ENCODE measurements at regions not wholly inside any gene's neighbourhood (a gene's known extent, or its start where the extent isn't known, plus 50 kb on each side); places are given as distances from the start of the nearest gene placed in this dataset.

GRCh38 chr2:160576054-160576499, 82.5 kb upstream of the RBMS1 start:
- TF ChIP-seq CEBPB (IDR thresholded peaks at IDR 0.05): no peak
- no peak for TF ChIP-seq EP300 (IDR thresholded peaks at IDR 0.05; ENCODE audit: borderline replicate concordance)
- no peak for TF ChIP-seq TEAD4 (IDR thresholded peaks at IDR 0.05)

GRCh38 chr2:160581035-160581434, 87.4 kb upstream of the RBMS1 start:
- no peak for TF ChIP-seq EGR1 (IDR thresholded peaks at IDR 0.05)
- TF ChIP-seq TCF12 (IDR thresholded peaks at IDR 0.05; ENCODE audit: low read depth): no peak
- no peak for TF ChIP-seq CREB1 (IDR thresholded peaks at IDR 0.05; ENCODE audit: low read depth)
- TF ChIP-seq EP300 (IDR thresholded peaks at IDR 0.05; ENCODE audit: borderline replicate concordance): no peak
- TF ChIP-seq ZBTB7A (IDR thresholded peaks at IDR 0.05; ENCODE audit: low read depth): no peak
- TF ChIP-seq RAD21 (IDR thresholded peaks at IDR 0.05; ENCODE audit: low read depth): no peak
- no peak for TF ChIP-seq FOXM1 (IDR thresholded peaks at IDR 0.05; ENCODE audit: borderline replicate concordance, low read depth)
- no peak for TF ChIP-seq TAF1 (IDR thresholded peaks at IDR 0.05; ENCODE audit: low read depth)
- TF ChIP-seq YY1 (IDR thresholded peaks at IDR 0.05; ENCODE audit: low read depth): no peak
- TF ChIP-seq USF1 (IDR thresholded peaks at IDR 0.05): no peak
- TF ChIP-seq TEAD4 (IDR thresholded peaks at IDR 0.05): no peak
- TF ChIP-seq, protein P1, sequence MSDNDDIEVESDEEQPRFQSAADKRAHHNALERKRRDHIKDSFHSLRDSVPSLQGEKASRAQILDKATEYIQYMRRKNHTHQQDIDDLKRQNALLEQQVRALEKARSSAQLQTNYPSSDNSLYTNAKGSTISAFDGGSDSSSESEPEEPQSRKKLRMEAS (IDR thresholded peaks at IDR 0.05): no peak
- no peak for TF ChIP-seq REST (IDR thresholded peaks at IDR 0.05; ENCODE audit: low read depth)

- TF ChIP-seq RAD21 (IDR thresholded peaks at IDR 0.05; ENCODE audit: low read depth) (peak; percentile 7; the same call in 1 of the 2 replicates), TCF12 (IDR thresholded peaks at IDR 0.05; ENCODE audit: low read depth) (no peak)
Observed at GRCh38 chr2:160581448-160581847, 87.8 kb upstream of the RBMS1 start.

GRCh38 chr2:160582081-160582480, 88.5 kb upstream of the RBMS1 start:
- TF ChIP-seq TAF1 (IDR thresholded peaks at IDR 0.05; ENCODE audit: low read depth) (no peak), TEAD4 (IDR thresholded peaks at IDR 0.05) (no peak), NFIC (IDR thresholded peaks at IDR 0.05) (no peak), TCF12 (IDR thresholded peaks at IDR 0.05; ENCODE audit: low read depth) (no peak), EGR1 (IDR thresholded peaks at IDR 0.05) (no peak), CREB1 (IDR thresholded peaks at IDR 0.05; ENCODE audit: low read depth) (no peak), ZBTB7A (IDR thresholded peaks at IDR 0.05; ENCODE audit: low read depth) (no peak), CEBPB (IDR thresholded peaks at IDR 0.05) (no peak), REST (IDR thresholded peaks at IDR 0.05; ENCODE audit: low read depth) (no peak), FOXM1 (IDR thresholded peaks at IDR 0.05; ENCODE audit: borderline replicate concordance, low read depth) (no peak), YY1 (IDR thresholded peaks at IDR 0.05; ENCODE audit: low read depth) (no peak), EP300 (IDR thresholded peaks at IDR 0.05; ENCODE audit: borderline replicate concordance) (no peak), RAD21 (IDR thresholded peaks at IDR 0.05; ENCODE audit: low read depth) (no peak), USF1 (IDR thresholded peaks at IDR 0.05) (no peak)
- TF ChIP-seq, protein P1 (IDR thresholded peaks at IDR 0.05): no peak

- TF ChIP-seq TEAD4 (IDR thresholded peaks at IDR 0.05) (peak; percentile 86), USF1 (IDR thresholded peaks at IDR 0.05) (no peak)
Observed at GRCh38 chr2:160582490-160583145, 89.0 kb upstream of the RBMS1 start.

GRCh38 chr2:160583146-160583535, 89.5 kb upstream of the RBMS1 start:
- peak; percentile 22; the same call in 1 of the 2 replicates for TF ChIP-seq TEAD4 (IDR thresholded peaks at IDR 0.05)
- TF ChIP-seq EP300 (IDR thresholded peaks at IDR 0.05; ENCODE audit: borderline replicate concordance): peak; percentile 46; the same call in 1 of the 2 replicates
- no peak for TF ChIP-seq RAD21 (IDR thresholded peaks at IDR 0.05; ENCODE audit: low read depth)
- peak; percentile 65 for TF ChIP-seq NFIC (IDR thresholded peaks at IDR 0.05)

Measured in Ishikawa (cell line).